Posterior vena cava (tissue), 2 donors: ENCODE measurements at regions not wholly inside any gene's neighbourhood (a gene's known extent, or its start where the extent isn't known, plus 50 kb on each side); places are given as distances from the start of the nearest gene placed in this dataset.
"Not testable (repeated sequence)": the region's sequence is repeated elsewhere in the genome, so short reads cannot be mapped to it uniquely, and the experiment has no call there.

Experiments used
- DNase-seq: peaks from one replicate; pipeline ENCODE4 v3.0.0-alpha.2; 2020; ENCODE audit warnings: low spot score
- intact Hi-C, 2 donors: fragments of 100-400 bp; cut with DNase I; formaldehyde crosslinking; loops; one replicate each; pipeline versions ENCODE4 v1.14.1 to v1.14.2; 2022 to 2023
- donor health status: DM: yes; HTN: yes; CAD: no.
- donor health status: DM: yes; HTN: yes; CAD: no.

GRCh38 chr10:6729071-6729774 is 149.1 kb upstream of the PRKCQ start:
- peak; percentile 12 for DNase-seq
- intact Hi-C loops, result loop anchor here in 1 of 2 donors (10.0 kb wide), 1 partner anchor 226 kb away; no protein-coding TSS in a partner anchor

GRCh38 chr10:6726924-6727323 is 146.8 kb upstream of the PRKCQ start:
- intact Hi-C loops, result loop anchor here in 1 of 2 donors (10.0 kb wide), 1 partner anchor 228 kb away; no protein-coding TSS in a partner anchor
- DNase-seq, result no peak

- intact Hi-C loops, result loop anchor here in 1 of 2 donors (10.0 kb wide), 1 partner anchor 232 kb away; no protein-coding TSS in a partner anchor
- no peak for DNase-seq
Measured at GRCh38 chr10:6722616-6723004, 142.5 kb upstream of the PRKCQ start.

- intact Hi-C loops, result loop anchor here in 1 of 2 donors (10.0 kb wide), 1 partner anchor 233 kb away; no protein-coding TSS in a partner anchor
- DNase-seq, result no peak
Measured at GRCh38 chr10:6721964-6722615, 142.0 kb upstream of the PRKCQ start.

- no peak for DNase-seq
- intact Hi-C loops, result loop anchor here in 1 of 2 donors (10.0 kb wide), 1 partner anchor 233 kb away; no protein-coding TSS in a partner anchor
Measured at GRCh38 chr10:6721480-6721879, 141.4 kb upstream of the PRKCQ start.

GRCh38 chr10:6719561-6719960 is 139.5 kb upstream of the PRKCQ start:
- no peak for DNase-seq
- intact Hi-C loops, result no loop called here

GRCh38 chr10:6718550-6718949 is 138.5 kb upstream of the PRKCQ start:
- intact Hi-C loops, result no loop called here

GRCh38 chr10:6716516-6716915 is 136.4 kb upstream of the PRKCQ start:
- no peak for DNase-seq
- intact Hi-C loops, result no loop called here

More at GRCh38 chr10:6718550-6718949, 138.5 kb upstream of the PRKCQ start:
- DNase-seq, result no peak

- DNase-seq, result no peak
- intact Hi-C loops, result no loop called here
Measured at GRCh38 chr10:6713716-6714115, 133.6 kb upstream of the PRKCQ start.

- intact Hi-C loops, result no loop called here
- DNase-seq, result no peak
Measured at GRCh38 chr10:6713120-6713519, 133.0 kb upstream of the PRKCQ start.

- intact Hi-C loops, result no loop called here
- no peak for DNase-seq
Measured at GRCh38 chr10:6711881-6712280, 131.8 kb upstream of the PRKCQ start.

- no peak for DNase-seq
- intact Hi-C loops, result no loop called here
Measured at GRCh38 chr10:6711408-6711841, 131.3 kb upstream of the PRKCQ start.

GRCh38 chr10:6707352-6707751 is 127.3 kb upstream of the PRKCQ start:
- intact Hi-C loops, result no loop called here
- DNase-seq, result no peak

GRCh38 chr10:6706725-6707124 is 126.6 kb upstream of the PRKCQ start:
- no peak for DNase-seq
- intact Hi-C loops, result no loop called here

- no peak for DNase-seq
Measured at GRCh38 chr10:6704896-6705295, 124.8 kb upstream of the PRKCQ start.

GRCh38 chr10:6702833-6703232 is 122.8 kb upstream of the PRKCQ start:
- DNase-seq, intact Hi-C loops: not testable (repeated sequence)

More at GRCh38 chr10:6704896-6705295, 124.8 kb upstream of the PRKCQ start:
- intact Hi-C loops, result no loop called here

GRCh38 chr10:6702030-6702429 is 122.0 kb upstream of the PRKCQ start:
- intact Hi-C loops, result no loop called here
- DNase-seq, result no peak

- DNase-seq, result no peak
- intact Hi-C loops, result no loop called here
Measured at GRCh38 chr10:6701289-6701688, 121.2 kb upstream of the PRKCQ start.

- no peak for DNase-seq
- intact Hi-C loops, result no loop called here
Measured at GRCh38 chr10:6700066-6700465, 120.0 kb upstream of the PRKCQ start.

- DNase-seq, result no peak
- intact Hi-C loops, result no loop called here
Measured at GRCh38 chr10:6699336-6699735, 119.3 kb upstream of the PRKCQ start.

- DNase-seq, result no peak
- intact Hi-C loops, result no loop called here
Measured at GRCh38 chr10:6695519-6695918, 115.4 kb upstream of the PRKCQ start.
